ENCODE measurements at regions not wholly inside any gene's neighbourhood (a gene's known extent, or its start where the extent isn't known, plus 50 kb on each side); places are given as distances from the start of the nearest gene placed in this dataset.

- TF ChIP-seq POLR2A (IDR thresholded peaks at IDR 0.05; ENCODE audit: low read depth, low read length) (no peak), POLR2AphosphoS5 (IDR thresholded peaks at IDR 0.05; ENCODE audit: low read depth, low read length) (no peak)
Observed at GRCh38 chr14:55900749-55901148, 217.5 kb upstream of the PELI2 start.
